TTC549 (cell line): ENCODE measurements at regions not wholly inside any gene's neighbourhood (a gene's known extent, or its start where the extent isn't known, plus 50 kb on each side); places are given as distances from the start of the nearest gene placed in this dataset.

ENCODE experiments used
- FAIRE-seq: peaks from 2 replicates; lab custom pipeline; 2012; peaks lifted over from hg19 to GRCh38; lab: Jason Lieb, UNC

GRCh38 chr16:5422643-5423496 lies 325.3 kb upstream of the EEF2KMT start:
- no peak for FAIRE-seq

GRCh38 chr16:5422047-5422446 lies 324.5 kb upstream of the EEF2KMT start:
- FAIRE-seq, result no peak

- FAIRE-seq, result no peak
Observed at GRCh38 chr16:5416013-5416412, 318.4 kb upstream of the EEF2KMT start.

GRCh38 chr16:5415123-5415522 lies 317.5 kb upstream of the EEF2KMT start:
- FAIRE-seq, result no peak

- FAIRE-seq, result no peak
Observed at GRCh38 chr16:5412731-5413130, 315.1 kb upstream of the EEF2KMT start.

- no peak for FAIRE-seq
Observed at GRCh38 chr16:5398203-5398602, 300.6 kb upstream of the EEF2KMT start.

GRCh38 chr16:5396880-5397279 lies 299.3 kb upstream of the EEF2KMT start:
- FAIRE-seq, result no peak

- FAIRE-seq, result no peak
Observed at GRCh38 chr16:5393070-5393469, 295.5 kb upstream of the EEF2KMT start.

- no peak for FAIRE-seq
Observed at GRCh38 chr16:5386989-5387388, 289.4 kb upstream of the EEF2KMT start.

GRCh38 chr16:5385811-5386210 lies 288.2 kb upstream of the EEF2KMT start:
- FAIRE-seq, result no peak

- FAIRE-seq, result no peak
Observed at GRCh38 chr16:5385115-5385514, 287.5 kb upstream of the EEF2KMT start.

GRCh38 chr16:5383737-5384136 lies 286.1 kb upstream of the EEF2KMT start:
- no peak for FAIRE-seq

- no peak for FAIRE-seq
Observed at GRCh38 chr16:5382484-5382883, 284.9 kb upstream of the EEF2KMT start.

GRCh38 chr16:5381481-5381880 lies 283.9 kb upstream of the EEF2KMT start:
- FAIRE-seq, result no peak

GRCh38 chr16:5379954-5380353 lies 282.4 kb upstream of the EEF2KMT start:
- FAIRE-seq, result no peak

- FAIRE-seq, result no peak
Observed at GRCh38 chr16:5378531-5378930, 280.9 kb upstream of the EEF2KMT start.

- FAIRE-seq, result no peak
Observed at GRCh38 chr16:5377280-5377898, 279.8 kb upstream of the EEF2KMT start.

- no peak for FAIRE-seq
Observed at GRCh38 chr16:5374184-5374583, 276.6 kb upstream of the EEF2KMT start.

- FAIRE-seq, result no peak
Observed at GRCh38 chr16:5367951-5368350, 270.4 kb upstream of the EEF2KMT start.

- no peak for FAIRE-seq
Observed at GRCh38 chr16:5366126-5366525, 268.5 kb upstream of the EEF2KMT start.

- FAIRE-seq, result no peak
Observed at GRCh38 chr16:5364186-5364585, 266.6 kb upstream of the EEF2KMT start.

GRCh38 chr16:5361322-5361721 lies 263.7 kb upstream of the EEF2KMT start:
- FAIRE-seq, result no peak

GRCh38 chr16:5354645-5355044 lies 257.1 kb upstream of the EEF2KMT start:
- no peak for FAIRE-seq
